Ishikawa (cell line): ENCODE measurements at regions not wholly inside any gene's neighbourhood (a gene's known extent, or its start where the extent isn't known, plus 50 kb on each side); places are given as distances from the start of the nearest gene placed in this dataset.

Experiments
- CREB1 ChIP-seq: IDR thresholded peaks from 2 replicates; pipeline ENCODE4 v1.6.1; 2012; ENCODE audit warnings: low read depth
- EP300 ChIP-seq: IDR thresholded peaks from 2 replicates; pipeline ENCODE4 v1.6.1; 2012; ENCODE audit warnings: borderline replicate concordance
- USF1 ChIP-seq: IDR thresholded peaks from 2 replicates; pipeline ENCODE4 v1.6.1; 2012
- YY1 ChIP-seq: IDR thresholded peaks from 2 replicates; pipeline ENCODE4 v1.6.1; 2012; ENCODE audit warnings: low read depth

GRCh38 chr5:166834246-166834645, 1457.2 kb upstream of the WWC1 start:
- no peak for TF ChIP-seq USF1
- TF ChIP-seq EP300 = no peak
- no peak for TF ChIP-seq CREB1
- no peak for TF ChIP-seq YY1
